GM19397 (cell line): ENCODE measurements at regions not wholly inside any gene's neighbourhood (a gene's known extent, or its start where the extent isn't known, plus 50 kb on each side); places are given as distances from the start of the nearest gene placed in this dataset.
"Not testable (repeated sequence)": the region's sequence is repeated elsewhere in the genome, so short reads cannot be mapped to it uniquely, and the experiment has no call there.

Experiments used
- ATAC-seq: cut with Tn5 transposase; IDR thresholded peaks from one replicate; pipeline ENCODE4 v1.9.1; 2021; ENCODE audit warnings: mild to moderate bottlenecking, moderate library complexity; ENCODE audit not compliant: unreplicated experiment

- no peak for ATAC-seq
Observed at GRCh38 chr5:30401479-30402058, 791.9 kb upstream of the CDH6 start.

DNA sequence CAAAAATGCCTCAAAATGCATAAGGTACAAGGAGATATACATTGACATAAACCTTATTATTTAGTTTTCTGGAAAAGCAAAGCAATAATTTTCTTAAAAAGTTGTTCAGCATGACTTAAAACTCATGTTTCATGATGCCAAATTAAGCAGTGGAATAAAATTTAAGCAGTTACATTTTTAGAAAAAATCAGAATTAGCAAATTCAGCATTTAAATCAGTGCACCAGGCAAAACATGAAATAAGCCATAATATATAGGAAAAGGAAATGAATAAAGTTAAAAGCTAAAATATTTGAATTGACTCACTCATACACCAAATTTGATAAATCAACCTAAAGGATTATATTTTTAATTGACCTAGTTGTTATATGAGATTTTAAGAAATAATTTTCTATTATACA is 795.1 kb upstream of the CDH6 start:
- no peak for ATAC-seq

DNA sequence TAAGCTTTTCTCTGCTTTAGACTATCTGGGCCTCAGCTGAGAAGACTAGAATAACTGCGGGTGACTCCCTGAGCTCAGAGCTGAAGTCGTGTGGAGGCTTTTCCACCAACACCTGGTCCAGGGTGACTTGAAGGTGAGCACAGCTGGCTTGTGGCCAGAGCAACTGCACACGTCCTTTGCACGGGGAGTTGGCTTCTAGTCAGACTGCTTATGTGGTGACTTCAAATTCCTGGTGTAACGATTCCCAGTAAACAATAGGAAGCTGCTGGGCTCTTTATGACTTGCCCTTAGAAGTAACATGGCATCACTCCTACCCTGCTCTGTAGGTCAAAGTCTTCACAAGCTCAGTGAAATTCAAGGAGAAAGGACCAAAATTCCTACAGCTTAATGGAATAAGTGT is 800.6 kb upstream of the CDH6 start:
- no peak for ATAC-seq

- ATAC-seq: no peak
Observed at GRCh38 chr5:30390095-30390494, 803.4 kb upstream of the CDH6 start.

DNA sequence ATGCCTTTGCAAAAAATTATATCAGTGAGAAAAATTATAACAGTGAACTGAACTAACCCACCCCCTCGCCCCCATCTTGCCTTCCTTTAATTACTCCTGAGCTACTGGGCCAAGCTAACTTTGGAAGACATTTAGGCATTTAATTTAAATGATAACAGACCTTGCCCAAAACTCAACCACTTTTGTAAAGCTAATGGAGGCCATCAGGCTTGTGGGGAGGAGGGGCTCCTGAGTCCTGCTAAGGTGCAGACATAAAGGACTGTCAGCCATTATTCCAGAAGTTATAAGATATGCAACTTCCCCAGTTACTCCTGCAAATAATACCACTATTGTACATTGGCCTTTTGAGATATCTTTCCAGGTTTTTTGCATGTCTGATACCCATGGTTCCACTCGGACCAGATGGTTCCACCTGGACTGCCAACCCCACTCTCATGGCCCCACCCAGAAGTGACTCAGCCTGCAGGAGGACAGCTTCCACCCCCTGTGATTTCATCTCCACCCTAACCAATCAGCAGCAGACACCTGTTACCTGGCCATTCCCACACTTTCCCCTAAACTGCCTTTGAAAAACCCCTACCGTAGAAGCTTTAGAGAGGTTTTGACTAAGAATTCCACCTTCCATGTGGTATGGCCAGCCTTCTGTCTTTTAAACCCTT is 805.4 kb upstream of the CDH6 start:
- ATAC-seq: no peak

DNA sequence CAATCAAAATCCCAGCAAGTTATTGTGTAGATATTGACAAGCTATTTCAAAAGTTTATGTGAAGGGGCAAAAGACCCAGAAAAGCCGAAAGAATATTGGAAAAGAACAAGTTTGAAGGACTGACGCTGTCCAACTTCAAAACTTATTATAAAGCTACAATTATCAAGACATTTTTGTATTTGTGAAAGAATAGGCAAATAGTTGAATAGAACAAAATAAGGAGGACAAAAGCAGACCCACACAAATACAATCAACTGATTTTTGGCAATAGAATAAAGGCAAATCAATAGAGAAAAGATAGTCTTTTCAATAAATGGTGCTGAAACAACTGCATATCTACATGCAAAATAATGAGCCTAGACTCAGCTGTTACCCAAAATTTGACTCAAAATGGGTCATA is 807.7 kb upstream of the CDH6 start:
- ATAC-seq: no peak

GRCh38 chr5:30384171-30384570 is 809.3 kb upstream of the CDH6 start:
- no peak for ATAC-seq

- no peak for ATAC-seq
Observed at GRCh38 chr5:30380228-30380627, 813.3 kb upstream of the CDH6 start.

GRCh38 chr5:30376848-30377247 is 816.6 kb upstream of the CDH6 start:
- no peak for ATAC-seq

GRCh38 chr5:30368064-30368463 is 825.4 kb upstream of the CDH6 start:
- ATAC-seq: no peak

GRCh38 chr5:30365031-30365430 is 828.5 kb upstream of the CDH6 start:
- ATAC-seq: not testable (repeated sequence)

DNA sequence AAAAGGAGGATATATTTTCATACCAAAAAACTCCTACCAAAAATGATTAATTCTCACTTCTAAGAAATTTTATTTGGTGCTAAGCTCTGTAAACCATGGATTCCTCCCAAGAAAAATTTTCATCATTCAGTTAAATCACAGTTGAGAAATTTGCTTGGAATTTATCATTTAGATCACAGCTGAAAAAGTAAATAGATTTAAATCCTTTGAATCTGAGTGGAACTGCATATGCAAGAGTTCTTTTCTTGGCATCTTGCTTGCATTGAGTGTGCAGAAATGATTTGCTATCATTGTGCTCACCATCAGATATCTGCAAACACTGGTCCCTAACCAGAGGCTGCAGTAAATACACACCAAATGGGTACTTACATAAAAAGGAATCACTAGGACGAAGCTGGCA is 836.1 kb upstream of the CDH6 start:
- ATAC-seq: no peak

DNA sequence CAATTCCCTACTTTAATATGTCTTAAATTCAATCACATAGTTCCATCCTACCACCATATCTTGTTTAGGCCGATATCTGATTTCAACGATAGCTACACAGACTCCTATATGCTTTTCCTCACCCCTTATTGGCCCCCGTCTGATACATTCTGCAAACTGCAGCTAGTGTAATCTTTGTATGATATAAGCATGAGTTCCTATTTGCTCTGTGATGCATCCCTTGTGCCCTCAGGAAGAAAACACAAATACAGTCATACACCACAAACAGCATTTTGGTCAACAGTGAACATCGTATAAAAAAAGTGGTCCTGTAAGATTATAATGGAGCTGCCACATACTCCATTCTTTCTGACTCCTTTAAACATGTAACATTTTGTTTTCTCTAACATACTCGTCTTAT is 837.8 kb upstream of the CDH6 start:
- no peak for ATAC-seq

GRCh38 chr5:30347858-30348257 is 845.6 kb upstream of the CDH6 start:
- ATAC-seq: no peak

- not testable (repeated sequence) for ATAC-seq
Observed at GRCh38 chr5:30345539-30346345, 847.7 kb upstream of the CDH6 start.

DNA sequence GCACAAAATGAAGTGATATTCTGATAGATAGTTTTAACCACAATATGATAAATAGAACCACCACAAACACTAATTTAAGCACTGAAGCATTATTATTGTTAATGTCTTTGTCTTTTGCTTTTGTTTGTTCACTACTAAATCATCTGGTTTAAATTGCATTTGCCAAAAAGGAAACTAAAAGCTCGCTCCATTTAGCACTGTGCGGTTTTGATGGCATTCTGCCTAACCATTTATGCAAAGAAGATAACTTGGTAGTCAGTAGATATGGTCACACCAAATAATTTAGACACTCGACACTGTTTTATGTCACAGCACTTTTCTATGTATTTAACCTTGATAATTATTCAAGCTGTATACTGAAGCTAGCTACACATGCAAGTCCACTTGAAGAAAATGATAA is 849.8 kb upstream of the CDH6 start:
- no peak for ATAC-seq

- no peak for ATAC-seq
Observed at GRCh38 chr5:30341466-30341865, 852.0 kb upstream of the CDH6 start.

DNA sequence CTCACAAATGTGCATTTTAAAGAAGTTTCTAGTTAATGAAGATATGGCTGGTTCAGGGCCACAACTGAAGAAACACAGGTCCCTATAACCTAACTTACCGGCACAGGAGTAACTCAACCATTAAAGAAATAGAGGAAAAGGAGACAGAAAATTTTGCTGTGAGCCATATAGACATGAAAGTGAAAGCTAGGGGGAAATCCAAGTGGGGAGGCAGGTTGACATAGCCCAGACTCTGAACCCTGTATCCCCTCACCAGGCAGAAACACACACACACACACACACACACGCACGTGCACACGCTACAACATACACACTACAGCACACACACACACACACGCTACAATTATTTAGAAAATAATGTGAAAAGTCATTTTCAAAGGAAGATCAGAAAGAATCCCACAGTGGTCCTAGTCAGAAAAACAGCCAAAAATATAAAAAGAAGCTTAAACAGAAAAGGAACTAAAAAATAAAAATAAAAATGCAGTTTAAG is 856.4 kb upstream of the CDH6 start:
- no peak for ATAC-seq

GRCh38 chr5:30331534-30331933 is 862.0 kb upstream of the CDH6 start:
- ATAC-seq: no peak

DNA sequence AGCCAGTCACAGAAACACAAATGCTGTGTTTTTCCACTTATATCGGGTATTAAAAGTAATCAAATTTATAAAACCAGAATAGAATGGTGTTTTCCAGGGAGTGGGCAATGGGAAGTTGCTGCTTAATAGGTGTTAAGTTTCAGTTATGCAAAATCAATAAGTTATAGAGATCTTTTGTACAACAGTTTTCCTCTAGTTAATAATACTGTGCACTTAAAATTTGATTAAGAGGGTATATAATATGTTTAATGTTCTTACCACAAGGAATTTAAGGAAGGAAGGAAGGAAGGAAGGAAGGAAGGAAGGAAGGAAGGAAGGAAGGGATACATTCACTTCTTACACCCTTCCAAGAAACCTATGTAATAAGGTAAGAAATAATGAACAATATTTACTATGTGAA is 867.7 kb upstream of the CDH6 start:
- ATAC-seq: no peak

DNA sequence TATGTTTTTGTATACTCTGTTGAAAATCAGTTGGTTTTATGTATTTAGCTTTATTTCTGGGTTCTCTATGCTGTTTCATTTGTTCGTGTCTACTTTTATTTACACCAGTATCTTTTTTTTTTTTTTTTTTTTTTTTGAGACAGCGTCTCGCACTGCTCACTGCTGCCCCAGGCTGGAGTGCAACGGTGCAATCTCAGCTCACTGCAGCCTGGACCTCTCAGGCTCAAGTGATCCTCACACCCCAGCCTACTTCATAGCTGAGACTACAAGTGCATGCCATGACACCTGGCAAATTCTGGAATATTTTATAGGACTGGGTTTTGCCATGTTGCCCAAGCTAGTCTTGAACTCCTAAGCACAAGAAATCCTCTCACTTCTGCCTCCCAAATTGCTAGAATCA is 869.4 kb upstream of the CDH6 start:
- no peak for ATAC-seq

GRCh38 chr5:30287890-30288289 is 905.6 kb upstream of the CDH6 start:
- ATAC-seq: no peak
